ENCODE measurements at regions not wholly inside any gene's neighbourhood (a gene's known extent, or its start where the extent isn't known, plus 50 kb on each side); places are given as distances from the start of the nearest gene placed in this dataset.

DNA sequence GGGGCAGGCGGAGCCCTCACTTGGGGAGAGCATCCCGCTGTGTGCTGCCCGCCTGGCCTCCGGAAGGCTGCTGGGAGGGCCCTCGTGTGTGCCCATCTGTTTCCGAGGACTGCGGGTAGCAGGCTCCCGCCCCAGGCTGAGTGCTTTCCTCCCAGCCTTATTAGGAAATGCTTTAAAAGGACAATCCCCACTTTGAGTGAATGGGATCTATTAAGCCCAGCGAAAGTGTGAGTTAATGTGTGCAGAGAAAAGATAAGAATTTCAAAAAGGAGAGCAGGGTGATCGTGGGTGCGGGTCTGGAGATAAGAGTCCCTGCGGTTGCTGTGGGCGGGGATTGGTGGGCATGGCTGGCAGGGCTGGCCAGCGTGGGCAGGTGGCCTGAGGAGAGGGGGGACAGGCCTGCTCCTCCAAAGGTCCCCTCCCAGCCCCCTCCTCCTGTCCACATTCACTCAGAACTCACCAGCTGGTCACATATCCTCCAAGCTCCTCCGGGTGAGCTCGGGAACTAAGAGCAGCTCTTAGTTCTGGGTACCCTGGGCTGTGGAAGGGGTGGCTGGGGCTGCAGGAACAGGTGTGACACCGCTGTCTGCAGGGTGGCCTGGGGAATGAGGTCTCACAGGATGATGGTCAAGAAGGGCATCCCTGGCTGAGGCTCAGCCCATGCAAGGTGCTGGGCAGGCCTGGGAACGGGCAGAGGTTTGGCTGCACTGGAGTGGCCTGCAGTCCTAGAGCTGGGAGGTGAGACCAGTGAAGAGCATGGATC lies 1260.3 kb downstream of the BRD1 start:
- DNase-seq = no peak

GRCh38 chr22:48566741-48567140 lies 1260.9 kb downstream of the BRD1 start:
- DNase-seq = no peak

DNA sequence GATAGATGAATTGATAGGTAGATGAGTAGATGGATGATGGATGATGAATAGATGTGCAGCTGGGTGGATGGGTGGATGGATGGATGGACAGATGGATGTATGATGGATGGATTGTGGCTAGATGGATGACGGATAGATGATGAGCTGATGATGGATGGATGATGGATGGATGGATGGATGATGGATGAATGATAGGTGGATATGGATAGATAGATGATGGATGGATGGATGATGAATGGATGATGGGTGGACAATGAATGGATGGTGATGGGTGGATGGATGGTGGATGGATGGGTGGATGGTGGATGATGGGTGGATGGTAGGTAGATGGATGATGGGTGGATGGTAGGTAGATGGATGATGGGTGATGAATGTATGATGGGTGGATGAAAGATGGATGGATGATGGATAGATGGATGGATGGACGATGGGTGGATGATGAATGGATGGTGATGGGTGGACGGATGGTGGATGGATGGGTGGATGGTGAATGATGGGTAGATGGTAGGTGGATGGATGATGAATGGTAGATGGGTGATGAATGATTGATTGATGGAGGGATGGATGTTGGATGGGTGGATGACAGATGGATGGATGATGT lies 1261.7 kb downstream of the BRD1 start:
- DNase-seq = no peak

- no peak for DNase-seq
These were observed 1262.7 kb downstream of the BRD1 start for GRCh38 chr22:48564995-48565394.

DNA sequence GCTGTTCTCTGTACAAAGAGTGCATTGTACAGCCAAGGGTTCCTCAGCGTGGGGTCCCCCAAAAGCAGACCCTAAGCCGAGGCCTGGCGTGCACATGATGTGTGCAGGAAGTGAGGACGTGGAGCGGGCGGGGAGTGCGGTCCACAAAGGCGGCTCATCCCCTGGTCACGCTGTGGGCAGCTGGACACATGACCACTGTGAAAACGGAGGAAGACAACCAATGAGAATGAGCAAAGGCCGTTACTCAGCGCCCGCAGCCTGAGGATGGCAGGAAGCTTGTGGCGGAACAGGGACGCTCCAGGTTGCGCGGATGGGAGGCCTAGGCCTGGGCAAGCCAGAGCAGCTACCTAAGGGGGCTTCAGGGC lies 1263.7 kb downstream of the BRD1 start:
- no peak for DNase-seq

DNA sequence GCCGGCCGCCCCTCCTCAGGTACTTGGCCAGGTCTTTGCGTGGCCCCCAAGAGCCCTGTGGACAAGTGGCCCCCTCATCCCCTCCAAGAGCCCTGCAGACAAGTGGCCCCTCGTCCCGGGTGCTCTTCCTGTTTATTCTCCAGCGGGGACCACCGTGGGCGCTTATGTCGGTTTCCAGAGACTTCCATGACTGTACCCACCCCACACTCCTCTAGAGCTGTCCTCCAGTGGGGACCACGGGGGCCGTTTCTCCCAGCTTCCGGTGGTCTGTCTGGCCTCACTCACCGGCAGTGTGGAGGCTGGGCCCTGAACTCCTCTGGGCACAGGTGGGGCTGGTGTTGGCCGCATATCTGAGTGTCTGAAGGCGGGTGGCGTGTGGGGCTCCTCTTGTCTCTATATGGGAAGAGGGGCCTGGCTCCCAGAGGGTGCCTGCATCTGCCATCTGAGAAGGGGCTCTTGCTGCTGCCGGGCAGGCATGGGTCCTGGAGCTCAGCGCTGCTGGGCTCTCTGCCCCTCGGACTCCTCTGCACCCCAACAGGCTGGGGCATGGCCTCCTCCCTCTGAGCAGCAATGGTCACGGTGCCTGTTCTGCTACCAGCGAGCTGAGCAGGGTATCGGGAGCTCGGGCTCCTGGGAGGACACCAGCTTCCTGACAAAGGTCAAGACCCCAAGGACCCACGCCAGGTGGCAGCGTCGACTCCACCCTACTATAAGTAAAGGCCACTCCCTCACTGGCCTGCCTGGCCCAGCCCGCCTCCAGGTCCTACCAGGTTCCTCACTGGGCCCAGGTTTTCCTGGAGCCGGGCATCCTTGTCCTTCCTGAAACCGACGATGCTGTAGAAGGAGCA lies 1264.3 kb downstream of the BRD1 start:
- DNase-seq = no peak

DNA sequence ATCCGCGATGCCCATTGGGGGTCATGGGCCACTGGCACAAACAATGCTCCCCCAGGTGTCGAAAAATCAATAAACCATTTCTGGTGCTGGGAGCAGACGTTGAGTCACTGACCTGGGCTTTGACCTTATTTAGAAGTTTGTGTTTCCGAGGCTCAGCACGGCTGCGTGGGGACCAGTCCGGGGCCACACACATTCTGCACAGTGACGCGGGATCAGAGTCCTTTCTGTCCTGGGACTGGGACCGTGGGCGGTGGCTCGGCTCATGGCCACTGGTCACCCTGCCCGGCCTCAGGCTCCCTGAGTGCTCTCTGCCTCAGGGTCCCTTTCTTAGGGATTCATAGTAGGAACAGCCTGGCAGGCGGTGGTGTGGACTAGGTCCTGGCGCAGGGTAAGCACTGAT lies 1266.0 kb downstream of the BRD1 start:
- no peak for DNase-seq

DNA sequence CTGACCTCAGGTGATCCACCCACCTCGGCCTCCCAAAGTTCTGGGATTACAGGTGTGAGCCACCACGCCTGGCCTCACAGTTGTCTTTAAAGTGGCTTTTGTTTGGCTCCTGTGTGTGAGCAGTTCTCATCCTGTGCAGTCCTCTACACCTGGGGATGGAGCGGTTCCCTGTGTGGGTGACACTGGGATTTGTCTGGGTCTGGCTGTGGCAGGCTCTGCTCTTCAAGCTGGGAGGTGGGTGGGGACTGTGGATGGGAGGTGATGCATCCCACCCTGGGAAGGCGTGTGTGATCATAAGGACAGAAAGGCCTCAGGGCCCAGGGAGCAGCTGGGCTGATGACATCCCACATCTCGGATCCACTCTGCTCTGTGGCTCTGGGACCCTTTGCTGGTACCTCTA lies 1266.8 kb downstream of the BRD1 start:
- DNase-seq = no peak

- no peak for DNase-seq
These were observed 1267.3 kb downstream of the BRD1 start for GRCh38 chr22:48560389-48560751.

GRCh38 chr22:48559647-48560388 lies 1267.9 kb downstream of the BRD1 start:
- DNase-seq = no peak

DNA sequence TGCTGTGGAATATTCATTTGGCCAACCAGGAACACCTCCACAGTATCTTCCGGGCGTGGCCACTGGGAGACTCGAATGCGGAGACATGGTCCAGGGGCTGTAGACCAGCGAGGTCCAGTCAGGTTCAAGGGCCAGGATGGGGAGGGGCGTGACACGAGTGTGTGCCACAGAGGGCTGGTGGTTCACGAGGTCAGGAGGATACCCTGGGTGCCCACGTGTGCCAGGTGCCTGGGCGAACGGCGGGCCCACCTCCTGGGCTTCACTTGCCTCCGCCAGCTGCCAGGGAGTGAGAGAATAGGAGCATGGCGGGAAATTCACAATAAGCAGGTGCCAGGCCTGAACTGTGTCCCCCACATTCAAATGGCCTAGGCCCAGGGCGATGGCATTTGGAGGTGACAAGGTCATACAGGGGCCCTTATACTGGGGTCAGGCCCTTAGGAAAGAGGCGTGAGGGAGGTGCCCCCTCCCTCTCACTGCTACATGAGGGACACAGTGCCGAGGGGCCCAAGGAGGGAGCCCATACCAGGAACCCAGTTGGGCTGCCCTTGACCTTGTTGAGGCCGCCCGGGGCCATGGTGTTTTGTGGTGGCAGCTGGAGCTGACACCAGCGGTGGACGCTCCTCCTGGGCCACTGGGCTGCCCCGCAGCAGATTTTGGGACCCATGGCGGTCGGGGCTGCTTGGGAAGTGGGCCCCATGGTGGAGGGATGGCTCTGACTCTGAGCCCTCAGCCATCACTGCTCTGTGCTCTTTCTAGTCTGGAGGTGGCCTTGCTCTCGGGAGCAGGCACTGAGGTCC lies 1268.9 kb downstream of the BRD1 start:
- no peak for DNase-seq

DNA sequence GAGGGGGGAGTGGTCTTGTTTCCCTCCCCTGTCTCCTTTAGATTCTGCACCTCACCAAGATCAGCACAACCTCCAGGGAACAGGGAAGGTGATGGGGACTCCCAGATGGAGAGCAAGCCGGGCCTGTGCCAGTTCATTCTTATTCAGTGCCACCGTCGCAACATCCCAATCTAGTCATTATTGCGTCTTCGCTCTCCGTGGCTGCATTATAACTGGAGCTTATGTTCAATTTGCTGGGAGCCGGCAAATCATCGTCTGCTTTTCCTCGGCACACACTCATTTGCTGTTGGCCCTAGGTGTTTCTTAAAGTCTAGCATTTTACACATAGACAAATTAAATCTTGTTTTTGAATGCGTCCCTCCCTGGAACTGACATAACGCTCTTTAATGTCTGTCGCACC lies 1269.7 kb downstream of the BRD1 start:
- DNase-seq = no peak

DNA sequence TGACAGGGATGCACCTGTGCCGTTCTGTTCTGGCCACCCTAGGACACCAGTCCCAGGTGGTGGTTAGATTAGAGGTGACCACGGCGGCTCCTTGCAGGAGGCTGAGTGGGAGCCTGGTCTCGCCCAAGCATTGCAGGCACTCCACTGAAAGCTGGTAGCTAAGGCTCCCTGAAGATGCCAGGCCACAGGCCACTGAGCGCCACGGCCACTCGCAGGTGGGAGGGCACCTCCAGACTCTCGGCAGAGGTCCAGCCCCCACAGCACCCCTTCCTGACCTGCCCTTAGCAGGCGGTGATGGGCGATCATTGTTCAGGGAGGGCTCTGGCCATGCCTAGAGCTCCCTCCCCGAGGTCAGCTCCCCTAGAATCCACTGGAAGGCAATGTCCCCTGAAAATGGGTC lies 1270.2 kb downstream of the BRD1 start:
- no peak for DNase-seq

DNA sequence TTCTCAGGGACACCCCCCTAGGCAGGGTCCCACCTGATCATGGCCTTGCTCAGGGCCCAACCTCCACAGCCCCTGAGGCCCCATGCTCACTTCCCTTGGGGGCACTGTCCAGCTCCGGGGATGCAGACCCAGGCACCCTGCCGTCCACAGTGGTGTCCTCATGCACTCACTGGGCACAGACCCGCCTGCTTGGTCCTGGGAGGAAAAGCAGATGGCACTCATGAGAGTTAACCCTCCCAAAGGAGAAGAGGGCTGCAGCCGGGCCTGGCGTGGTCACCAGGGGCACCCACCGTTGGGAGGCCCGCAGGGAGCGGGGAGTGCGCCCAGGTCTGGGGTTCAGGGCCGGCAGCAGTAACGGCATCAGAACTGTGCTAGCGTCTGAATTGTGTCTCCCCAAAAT lies 1270.9 kb downstream of the BRD1 start:
- DNase-seq = no peak

DNA sequence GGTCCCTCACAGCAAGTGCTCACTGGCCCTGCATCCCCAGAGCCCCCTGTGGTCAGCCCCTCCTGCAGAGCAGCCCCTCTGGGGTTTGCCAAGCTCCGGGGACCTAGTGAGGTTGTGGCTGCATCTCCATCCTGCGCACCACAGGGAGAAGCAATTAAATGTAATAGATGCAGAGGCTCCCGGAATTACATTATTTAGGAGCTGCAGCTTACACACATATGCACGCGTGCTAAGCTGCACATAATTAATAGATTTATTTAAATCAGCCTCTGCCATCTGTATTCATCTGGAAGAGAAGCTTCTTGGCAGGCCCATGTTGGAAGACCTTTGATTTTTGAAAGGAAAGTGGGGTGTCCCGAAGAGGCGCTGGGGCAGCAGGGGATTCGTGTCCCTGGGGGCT lies 1271.5 kb downstream of the BRD1 start:
- no peak for DNase-seq

DNA sequence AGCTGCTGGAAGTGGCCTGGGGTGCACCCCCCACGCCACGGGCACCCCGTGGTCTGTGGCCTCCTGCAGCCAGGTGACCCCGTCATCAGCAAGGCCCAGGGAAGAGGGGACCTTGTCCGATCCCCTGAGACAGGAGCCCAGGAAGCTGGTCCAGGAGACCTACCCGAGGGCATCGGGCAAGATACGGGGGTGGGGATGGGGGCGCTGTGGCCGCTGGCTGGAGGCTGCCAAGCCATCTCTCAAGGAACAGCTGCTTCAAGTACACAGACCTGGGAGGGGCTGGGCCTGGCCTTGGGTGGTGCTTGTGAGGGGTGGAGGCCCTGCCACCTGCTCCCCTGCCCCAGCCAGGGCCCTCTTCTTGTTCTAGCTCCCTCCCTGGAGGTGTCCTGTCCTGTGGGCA lies 1272.1 kb downstream of the BRD1 start:
- DNase-seq = no peak

DNA sequence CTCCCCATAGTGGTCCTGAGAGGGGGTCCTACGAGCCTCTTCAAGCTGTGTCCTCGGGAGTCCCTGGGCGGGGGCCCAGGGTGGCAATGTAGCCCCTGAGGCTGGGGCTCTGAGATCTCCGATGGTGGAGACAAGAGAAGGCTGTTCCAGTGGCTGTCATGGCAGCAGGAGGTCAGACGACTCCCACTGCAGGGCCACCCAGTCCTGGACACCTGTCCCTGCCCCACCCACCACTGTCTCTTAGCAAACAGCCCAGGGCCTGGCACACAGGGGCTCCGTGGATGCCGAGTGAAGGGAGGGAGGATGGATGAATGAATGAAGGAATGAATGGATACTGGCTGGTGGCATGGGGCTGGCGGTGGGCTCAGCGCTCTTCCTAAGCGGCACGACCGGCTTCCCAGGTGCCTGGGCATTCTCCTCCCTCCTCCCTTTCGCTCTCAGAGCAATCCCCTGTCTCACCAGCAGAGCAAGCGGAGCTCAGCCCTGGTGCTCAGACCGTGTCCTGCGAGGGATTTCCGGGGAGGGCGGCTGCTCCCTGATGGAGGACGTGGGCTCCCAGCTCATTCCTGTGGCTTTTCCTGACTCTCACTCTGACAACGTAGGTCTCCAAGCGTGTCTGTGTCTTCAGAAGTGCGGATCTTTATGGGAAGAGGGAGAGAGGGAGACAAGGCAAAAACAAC lies 1272.6 kb downstream of the BRD1 start:
- no peak for DNase-seq

DNA sequence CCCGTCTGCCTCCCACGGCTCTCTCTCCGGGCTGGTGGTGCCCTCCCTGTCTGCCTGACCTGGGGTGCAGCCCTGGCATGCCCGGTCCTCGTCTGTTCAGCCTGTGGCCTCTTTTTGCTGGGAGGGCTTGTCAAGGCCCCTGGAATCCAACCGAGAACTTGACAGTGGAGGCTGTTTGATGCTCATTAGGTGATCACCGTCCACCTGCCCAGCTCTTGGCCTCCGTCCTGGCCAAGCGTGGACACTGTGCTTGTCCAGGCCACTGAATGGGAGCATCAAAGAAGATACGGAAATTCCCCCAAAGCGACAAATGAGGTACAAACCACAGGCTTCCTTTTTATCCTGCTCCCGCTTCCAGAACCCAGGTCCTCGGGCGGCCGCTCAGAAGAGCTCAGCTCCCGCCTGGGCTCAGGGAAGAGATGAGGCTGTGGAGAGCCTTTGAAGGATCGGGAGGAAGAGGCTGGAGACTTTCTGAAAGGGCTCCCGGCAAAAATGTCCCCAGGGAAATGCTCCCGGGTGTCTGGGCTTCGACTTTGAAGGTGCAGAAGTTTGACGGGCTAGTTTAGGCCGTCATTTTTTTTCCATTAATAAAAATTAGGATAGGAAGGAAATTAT lies 1273.9 kb downstream of the BRD1 start:
- DNase-seq = no peak

DNA sequence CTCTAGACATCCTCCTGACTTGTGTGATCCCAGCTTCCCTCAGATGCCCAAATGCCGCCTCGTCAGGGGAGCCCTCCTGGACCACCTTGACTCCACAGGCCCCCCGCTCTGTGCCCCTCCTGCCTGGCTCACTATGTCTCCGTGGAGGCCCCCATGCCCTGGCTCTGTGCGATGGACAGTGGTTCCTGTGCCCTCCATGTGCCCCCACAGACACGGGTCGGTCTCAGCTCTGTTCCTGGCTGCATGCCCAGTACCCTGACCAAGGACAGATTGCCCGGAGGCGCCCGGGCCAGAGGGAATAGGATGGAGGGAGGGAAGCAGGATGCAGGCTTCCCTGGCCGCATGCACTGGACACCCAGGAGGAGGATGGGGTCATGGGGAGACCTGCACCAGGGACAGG lies 1274.6 kb downstream of the BRD1 start:
- DNase-seq = no peak

DNA sequence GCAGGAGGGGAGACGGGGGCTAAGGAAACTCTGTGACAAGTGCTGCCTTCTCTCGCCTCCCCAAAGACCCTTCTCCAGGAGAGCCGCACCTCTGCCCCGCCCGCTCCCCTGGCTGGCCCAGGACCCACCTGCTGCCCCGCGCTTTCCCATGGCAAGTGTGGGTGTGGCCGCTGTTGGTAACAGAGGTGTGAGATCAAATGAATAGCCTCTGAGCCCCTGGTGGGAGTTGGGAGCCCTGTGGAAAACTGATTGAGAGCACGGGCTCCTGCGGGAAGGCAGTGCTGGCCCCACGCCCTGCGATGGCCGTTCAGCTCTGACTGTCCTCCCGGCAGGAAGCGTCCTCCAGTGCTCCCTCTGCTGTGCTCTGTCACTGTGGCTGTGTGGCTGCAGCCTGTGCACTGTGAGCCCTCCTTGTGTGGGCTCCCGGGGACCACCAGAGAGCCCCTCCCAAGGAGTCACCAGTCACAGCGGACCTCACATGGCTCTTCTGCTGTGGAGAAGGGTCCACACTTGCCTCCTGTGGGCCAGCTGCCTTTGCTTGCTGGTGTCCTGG lies 1275.9 kb downstream of the BRD1 start:
- DNase-seq = no peak

GRCh38 chr22:48551061-48551460 lies 1276.6 kb downstream of the BRD1 start:
- DNase-seq = no peak
